H1 (cell line): ENCODE measurements at regions not wholly inside any gene's neighbourhood (a gene's known extent, or its start where the extent isn't known, plus 50 kb on each side); places are given as distances from the start of the nearest gene placed in this dataset.
A peak's percentile ranks its signal among the peaks of the same experiment; 100 is the strongest.

Source experiments
- CTCF ChIA-PET: fragments of 300-600 bp; sonication (Branson Sonifier 250); formaldehyde crosslinking; loops from one replicate; lab custom pipeline; 2021; ENCODE audit not compliant: partially characterized antibody; lab: Charles Lee
- POLR2A ChIA-PET: fragments of 300-600 bp; sonication (Branson Sonifier 250); formaldehyde crosslinking; loops from one replicate; lab custom pipeline; 2021; ENCODE audit warnings: inconsistent platforms; ENCODE audit not compliant: partially characterized antibody; lab: Charles Lee
- DNase-seq, 2 experiments: peaks; one replicate each; pipeline versions ENCODE4 v3.0.0 to v3.0.0-alpha.2; 2010 to 2022; ENCODE audit warnings: low spot score in 2 of 2, low read depth in 1 of 2, mixed read lengths in 1 of 2
- FAIRE-seq: peaks from 2 replicates; lab custom pipeline; 2011; peaks lifted over from hg19 to GRCh38; lab: Jason Lieb, UNC
- H2AFZ ChIP-seq: 2 replicates; pipeline ENCODE4 v1.8.1; 2012; ENCODE audit warnings: low read length, inconsistent platforms
- H2AK5ac ChIP-seq: 2 replicates; pipeline ENCODE4 v1.6.1; 2013; ENCODE audit warnings: low read depth, low read length
- H2BK120ac ChIP-seq: replicated peaks from 2 replicates; pipeline ENCODE3; 2013; ENCODE audit warnings: low read depth, low read length, inconsistent platforms
- H2BK12ac ChIP-seq: 2 replicates; pipeline ENCODE4 v1.6.1; 2013; ENCODE audit warnings: low read depth, low read length
- H2BK15ac ChIP-seq: 2 replicates; pipeline ENCODE4 v1.6.1; 2013; ENCODE audit warnings: low read length
- H2BK20ac ChIP-seq: 2 replicates; pipeline ENCODE4 v1.6.1; 2013; ENCODE audit warnings: low read length
- H2BK5ac ChIP-seq: 2 replicates; pipeline ENCODE4 v1.6.1; 2013; ENCODE audit warnings: low read depth, low read length
- H3K14ac ChIP-seq: 2 replicates; pipeline ENCODE4 v1.6.1; 2013; ENCODE audit warnings: inconsistent platforms; ENCODE audit not compliant: insufficient read length
- H3K18ac ChIP-seq: 2 replicates; pipeline ENCODE4 v1.6.1; 2013; ENCODE audit warnings: low read length; ENCODE audit errors: extremely low read depth
- H3K23ac ChIP-seq: 2 replicates; pipeline ENCODE4 v1.6.1; 2013; ENCODE audit warnings: inconsistent platforms; ENCODE audit not compliant: insufficient read length
- H3K23me2 ChIP-seq: 2 replicates; pipeline ENCODE4 v1.6.1; 2013; ENCODE audit warnings: low read depth, low read length
- H3K27ac ChIP-seq: 2 replicates; pipeline ENCODE4 v1.6.1; 2011; ENCODE audit warnings: low read depth, low read length, inconsistent platforms
- H3K27me3 ChIP-seq, 4 experiments: replicated peaks in 1 of 4; 1 replicate in 1 of 4; 2 replicates in 3 of 4; pipeline versions ENCODE4 v1.6.1 to v1.8.1; 2011 to 2013; ENCODE audit warnings: low read length in 3 of 4, mild to moderate bottlenecking in 3 of 4, inconsistent platforms in 2 of 4, mixed read lengths in 2 of 4, moderate library complexity in 1 of 4; ENCODE audit not compliant: control insufficient read depth in 3 of 4, insufficient read depth in 3 of 4; ENCODE audit errors: extremely low read depth in 1 of 4
- H3K36me3 ChIP-seq, 4 experiments: 2 replicates each; pipeline versions ENCODE4 v1.6.1 to v1.8.1; 2011 to 2013; ENCODE audit warnings: mild to moderate bottlenecking in 4 of 4, low read length in 3 of 4, moderate library complexity in 2 of 4, control low read depth in 1 of 4, inconsistent platforms in 1 of 4; ENCODE audit not compliant: insufficient read depth in 4 of 4, control insufficient read depth in 2 of 4
- H3K4ac ChIP-seq: replicated peaks from 2 replicates; pipeline ENCODE3; 2013; ENCODE audit warnings: low read length, low read depth, mixed read lengths, inconsistent platforms; ENCODE audit not compliant: insufficient read length
- H3K4me1 ChIP-seq, 4 experiments: replicated peaks in 1 of 4; 1 replicate in 1 of 4; 2 replicates in 3 of 4; pipeline versions ENCODE4 v1.6.1 to v1.8.1; 2011 to 2013; ENCODE audit warnings: low read length in 3 of 4, inconsistent platforms in 2 of 4, mixed read lengths in 1 of 4; ENCODE audit not compliant: insufficient read depth in 4 of 4, control insufficient read depth in 3 of 4
- H3K4me2 ChIP-seq, 2 experiments: 2 replicates each; pipeline versions ENCODE4 v1.6.1 to v1.8.1; 2011 to 2013; ENCODE audit warnings: low read depth in 2 of 2, low read length in 2 of 2, control low read depth in 1 of 2, inconsistent platforms in 1 of 2, mild to moderate bottlenecking in 1 of 2; ENCODE audit not compliant: insufficient read depth in 1 of 2
- H3K4me3 ChIP-seq, 4 experiments: fragments of 200-600, 300-600 bp in 1 of 4; sonication (generic), shearing (Covaris generic), sonication (Bioruptor Twin) in 1 of 4; 2 replicates each; pipeline versions ENCODE4 v1.5.1 to v1.8.1; 2011 to 2016; ENCODE audit warnings: low read length in 4 of 4, low read depth in 3 of 4, control low read depth in 2 of 4, inconsistent platforms in 2 of 4, mild to moderate bottlenecking in 2 of 4, mixed read lengths in 1 of 4, moderate library complexity in 1 of 4; ENCODE audit not compliant: insufficient read depth in 2 of 4; ENCODE audit errors: extremely low read depth in 1 of 4
- H3K56ac ChIP-seq: replicated peaks from 2 replicates; pipeline ENCODE3; 2013; ENCODE audit warnings: low read depth, mild to moderate bottlenecking, mixed read lengths, low read length, inconsistent platforms; ENCODE audit not compliant: insufficient read length
- H3K79me1 ChIP-seq: 2 replicates; pipeline ENCODE4 v1.6.1; 2013; ENCODE audit warnings: low read depth, low read length, control low read depth
- H3K79me2 ChIP-seq, 2 experiments: 2 replicates each; pipeline versions ENCODE4 v1.6.1 to v1.8.1; 2012 to 2013; ENCODE audit warnings: low read length in 2 of 2, mild to moderate bottlenecking in 2 of 2, inconsistent platforms in 1 of 2; ENCODE audit not compliant: insufficient read depth in 2 of 2, control insufficient read depth in 1 of 2
- H3K9ac ChIP-seq, 4 experiments: replicated peaks in 1 of 4; 1 replicate in 1 of 4; 2 replicates in 3 of 4; pipeline versions ENCODE4 v1.6.1 to v1.8.1; 2011 to 2013; ENCODE audit warnings: low read depth in 3 of 4, low read length in 3 of 4, control low read depth in 2 of 4, mild to moderate bottlenecking in 2 of 4, moderate library complexity in 2 of 4, inconsistent platforms in 1 of 4; ENCODE audit errors: extremely low read depth in 1 of 4
- H3K9me3 ChIP-seq, 2 experiments: 2 replicates each; pipeline versions ENCODE4 v1.6.1 to v1.8.1; 2012 to 2013; ENCODE audit warnings: mild to moderate bottlenecking in 2 of 2, moderate library complexity in 2 of 2, control low read depth in 1 of 2, inconsistent platforms in 1 of 2, low read depth in 1 of 2, low read length in 1 of 2, mixed read lengths in 1 of 2; ENCODE audit not compliant: insufficient read depth in 2 of 2
- H4K20me1 ChIP-seq, 2 experiments: replicated peaks in 1 of 2; 2 replicates each; pipeline versions ENCODE3 to v1.8.1; 2011 to 2013; ENCODE audit warnings: inconsistent platforms in 2 of 2, low read length in 2 of 2, mild to moderate bottlenecking in 1 of 2; ENCODE audit not compliant: insufficient read depth in 2 of 2, control insufficient read depth in 1 of 2
- H4K5ac ChIP-seq: 2 replicates; pipeline ENCODE4 v1.6.1; 2013; ENCODE audit warnings: low read length, low read depth, mixed read lengths, inconsistent platforms; ENCODE audit not compliant: insufficient read length
- H4K8ac ChIP-seq: 2 replicates; pipeline ENCODE4 v1.8.0; 2013; ENCODE audit warnings: mild to moderate bottlenecking, moderate library complexity, low read length, inconsistent platforms; ENCODE audit not compliant: insufficient read depth; ENCODE audit errors: extremely low read depth
- H4K91ac ChIP-seq: replicated peaks from 2 replicates; pipeline ENCODE3; 2013; ENCODE audit warnings: low read length, mixed read lengths, inconsistent platforms; ENCODE audit not compliant: insufficient read length
- KDM1A ChIP-seq: fragments of 200-600, 300-600 bp; sonication (generic); IDR thresholded peaks from 2 replicates; pipeline ENCODE4 v1.7.1; 2016; ENCODE audit warnings: mild to moderate bottlenecking, low read length, borderline replicate concordance
- PHF8 ChIP-seq: fragments of 200-600 bp; sonication (generic); conservative IDR thresholded peaks from 2 replicates; pipeline ENCODE4 v1.7.1; 2012; ENCODE audit warnings: low read depth, mild to moderate bottlenecking, inconsistent platforms, low read length, moderate library complexity
- WGBS, 2 experiments: shearing (Covaris generic) in 1 of 2; methylation state at CpG; one replicate each; pipeline versions ENCODE4 v1.1.6 to v1.1.7; 2013 to 2015; ENCODE audit warnings: low lambda C conversion rate in 2 of 2, mixed read lengths in 2 of 2, inconsistent platforms in 1 of 2, low coverage in 1 of 2, missing lambda C conversion rate in 1 of 2; ENCODE audit not compliant: insufficient replicate concordance in 2 of 2, insufficient coverage in 1 of 2, insufficient read length in 1 of 2; ENCODE audit errors: extremely low coverage in 1 of 2, missing lambda C conversion rate in 1 of 2; 5-methylcytosine and 5-hydroxymethylcytosine counted together

DNA sequence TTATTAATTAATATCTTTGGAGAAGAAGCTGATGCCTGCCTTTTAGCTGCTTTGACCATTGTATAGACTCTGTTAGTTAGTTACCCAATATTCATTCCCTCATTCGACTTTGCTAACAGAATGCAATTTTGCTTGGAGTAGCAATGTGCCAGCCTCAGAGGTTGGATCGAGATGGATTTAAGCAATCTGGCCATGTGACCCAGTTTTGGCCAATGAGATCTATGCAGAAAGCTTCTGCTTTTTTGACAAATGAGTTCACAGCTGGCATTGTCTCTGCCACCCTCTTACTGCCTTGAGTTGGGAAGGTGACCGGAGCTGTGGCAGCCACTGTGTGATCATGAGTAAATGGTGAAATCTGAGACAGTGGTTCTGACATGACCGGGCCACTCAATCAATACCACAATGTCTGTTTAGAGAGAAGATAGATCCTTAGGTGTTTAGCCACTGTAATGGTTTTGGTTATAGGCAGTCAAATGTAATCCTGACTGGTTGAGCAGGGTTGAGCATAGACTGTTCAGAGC, 74.9 kb upstream of the MED13L start:
- Histone ChIP-seq H3K4me2 (no peak overlapping the region), H3K9ac (no peak overlapping the region), H4K20me1 (no peaks in the 10 kb centered on the region), H3K14ac (no peak overlapping the region), H3K56ac (no peak overlapping the region), H3K27ac (no peak overlapping the region), H3K36me3 (no peaks in the 10 kb centered on the region), H2BK15ac (no peak overlapping the region), H3K4ac (no peak overlapping the region), H2BK20ac (no peak overlapping the region), H3K79me2 (no peaks in the 10 kb centered on the region), H4K5ac (no peak overlapping the region), H2AK5ac (no peak overlapping the region), H3K9me3 (peaks cover 0 to 3% of the 10 kb centered on the region in 2 experiments; a peak in 1 of 4 replicates), H2BK5ac (no peak overlapping the region), H3K23me2 (no peaks in the 10 kb centered on the region), H2BK120ac (no peak overlapping the region), H3K18ac (no peak overlapping the region), H3K27me3 (no peaks in the 10 kb centered on the region), H2BK12ac (no peak overlapping the region), H3K4me3 (no peak overlapping the region), H3K4me1 (no peaks in the 10 kb centered on the region; a peak in 2 of 7 replicates), H3K23ac (no peak overlapping the region), H4K91ac (no peak overlapping the region), H2AFZ (no peak overlapping the region), H3K79me1 (no peaks in the 10 kb centered on the region), H4K8ac (no peak overlapping the region; the same call in 1 of the 2 replicates)
- CTCF ChIA-PET: no interaction called here
- POLR2A ChIA-PET: no interaction called here
- DNase-seq: no peak
- WGBS, 2 experiments: 89% methylated on average over 4 of the region's 4 CpGs; no CpG with 5 or more reads in 1 of the 2 experiments
- FAIRE-seq: no peak
- TF ChIP-seq KDM1A: 0 out of 2 replicates have a peak, but pooled peaks have one; percentile 36
- TF ChIP-seq PHF8: no peak
